DOHH2 (cell line): ENCODE measurements at regions not wholly inside any gene's neighbourhood (a gene's known extent, or its start where the extent isn't known, plus 50 kb on each side); places are given as distances from the start of the nearest gene placed in this dataset.

Source experiments
- H3F3A ChIP-seq: fragments of 200-600 bp; sonication (generic), shearing (Covaris generic); 2 replicates; pipeline ENCODE4 v1.6.0; 2016; ENCODE audit warnings: antibody characterized with exemption, mild to moderate bottlenecking; ENCODE audit not compliant: control insufficient read depth, insufficient read depth
- H3K27ac ChIP-seq: fragments of 200-600 bp; sonication (generic); 2 replicates; pipeline ENCODE4 v1.5.1; 2014; ENCODE audit warnings: low read depth, mild to moderate bottlenecking, low read length, moderate library complexity
- H3K27me3 ChIP-seq: fragments of 200-600 bp; sonication (generic); 2 replicates; pipeline ENCODE4 v1.6.1; 2014; ENCODE audit warnings: mild to moderate bottlenecking, low read length, mixed read lengths; ENCODE audit not compliant: control insufficient read depth
- H3K36me3 ChIP-seq: fragments of 200-600 bp; sonication (generic); 2 replicates; pipeline ENCODE4 v1.6.1; 2014; ENCODE audit warnings: mild to moderate bottlenecking, low read length, moderate library complexity, mixed read lengths; ENCODE audit not compliant: control insufficient read depth
- H3K4me1 ChIP-seq: fragments of 200-600 bp; sonication (generic); 2 replicates; pipeline ENCODE4 v1.6.1; 2014; ENCODE audit warnings: mild to moderate bottlenecking, low read length, mixed read lengths; ENCODE audit not compliant: control insufficient read depth
- H3K4me2 ChIP-seq: fragments of 200-600 bp; sonication (generic); 2 replicates; pipeline ENCODE4 v1.6.0; 2014; ENCODE audit warnings: mild to moderate bottlenecking, low read length, moderate library complexity
- H3K4me3 ChIP-seq: fragments of 200-600 bp; sonication (generic); 2 replicates; pipeline ENCODE4 v1.5.1; 2014; ENCODE audit warnings: mild to moderate bottlenecking, low read length, mixed read lengths
- H3K79me2 ChIP-seq: fragments of 200-600 bp; sonication (generic); 2 replicates; pipeline ENCODE4 v1.6.1; 2014; ENCODE audit warnings: mild to moderate bottlenecking, low read length, mixed read lengths; ENCODE audit not compliant: control insufficient read depth
- H3K9me2 ChIP-seq: fragments of 200-600 bp; sonication (generic); replicated peaks from 2 replicates; pipeline ENCODE4 v1.6.1; 2014; ENCODE audit warnings: mild to moderate bottlenecking, low read length, mixed read lengths; ENCODE audit not compliant: control insufficient read depth
- H3K9me3 ChIP-seq: fragments of 200-600 bp; sonication (generic); 2 replicates; pipeline ENCODE4 v1.6.1; 2014; ENCODE audit warnings: antibody characterized with exemption, low read length, mixed read lengths; ENCODE audit not compliant: control insufficient read depth, insufficient read depth
- H4K20me1 ChIP-seq: fragments of 200-600 bp; sonication (generic); 2 replicates; pipeline ENCODE4 v1.6.0; 2014; ENCODE audit warnings: low read depth, mild to moderate bottlenecking, antibody characterized with exemption, low read length, moderate library complexity; ENCODE audit not compliant: control insufficient read depth, insufficient read depth
- CTCF ChIP-seq: fragments of 200-600 bp; sonication (generic); IDR thresholded peaks from one replicate; pipeline ENCODE4 v1.5.1; 2014; ENCODE audit warnings: antibody characterized with exemption, mild to moderate bottlenecking, low read depth, low read length; ENCODE audit not compliant: poor library complexity, severe bottlenecking
- EZH2phosphoT487 ChIP-seq: fragments of 200-600 bp; sonication (generic); IDR thresholded peaks from 2 replicates; pipeline ENCODE4 v1.6.1; 2017; ENCODE audit warnings: borderline replicate concordance, mild to moderate bottlenecking, antibody characterized with exemption, low read length, moderate library complexity, mixed read lengths

DNA sequence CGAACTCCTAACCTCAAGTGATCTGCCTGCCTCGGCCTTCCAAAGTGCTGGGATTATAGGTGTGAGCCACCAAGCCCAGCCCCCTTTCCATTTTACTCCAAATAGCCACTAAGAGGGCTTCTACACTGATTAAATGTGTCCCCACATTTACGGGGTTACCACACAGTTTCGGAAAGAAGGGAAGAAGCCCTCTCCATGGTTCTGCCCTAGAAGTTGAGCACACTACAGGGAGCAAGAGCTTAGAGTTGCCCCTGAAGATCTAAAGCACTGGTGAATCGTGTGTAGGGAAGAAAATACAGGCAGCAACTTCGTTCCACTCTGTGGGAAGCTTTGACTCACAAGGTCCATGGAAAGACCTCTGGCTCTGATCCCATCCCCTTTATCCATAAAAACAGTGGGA lies 133.0 kb upstream of the PRKCQ start:
- Histone ChIP-seq H3K27ac (no peak overlapping the region), H4K20me1 (no peaks in the 10 kb centered on the region), H3K27me3 (peaks cover 12% of the 10 kb centered on the region), H3K79me2 (no peaks in the 10 kb centered on the region), H3F3A (no peaks in the 10 kb centered on the region), H3K4me2 (no peak overlapping the region), H3K36me3 (no peaks in the 10 kb centered on the region), H3K4me3 (no peak overlapping the region), H3K9me2 (no peaks in the 10 kb centered on the region), H3K9me3 (no peaks in the 10 kb centered on the region), H3K4me1 (no peaks in the 10 kb centered on the region)
- TF ChIP-seq EZH2phosphoT487 (no peak), CTCF (no peak)

- TF ChIP-seq CTCF (no peak), EZH2phosphoT487 (no peak)
- Histone ChIP-seq H3K27ac (no peak overlapping the region), H3K4me2 (no peak overlapping the region), H3K79me2 (no peaks in the 10 kb centered on the region), H3K4me3 (no peak overlapping the region), H3K4me1 (no peaks in the 10 kb centered on the region), H3K36me3 (no peaks in the 10 kb centered on the region), H3K9me2 (no peaks in the 10 kb centered on the region), H3K27me3 (peaks cover 6% of the 10 kb centered on the region), H4K20me1 (no peaks in the 10 kb centered on the region), H3K9me3 (no peaks in the 10 kb centered on the region), H3F3A (no peaks in the 10 kb centered on the region)
Measured at GRCh38 chr10:6711881-6712280, 131.8 kb upstream of the PRKCQ start.

GRCh38 chr10:6711408-6711841 lies 131.3 kb upstream of the PRKCQ start:
- no peak overlapping the region for H3K4me2 ChIP-seq
- H3K27ac ChIP-seq, result no peak overlapping the region
- H3K9me2 ChIP-seq, result no peaks in the 10 kb centered on the region
- no peak for TF ChIP-seq EZH2phosphoT487
- TF ChIP-seq CTCF, result no peak
- H3K79me2 ChIP-seq, result no peaks in the 10 kb centered on the region
- H4K20me1 ChIP-seq, result no peaks in the 10 kb centered on the region
- no peaks in the 10 kb centered on the region for H3K9me3 ChIP-seq
- H3K36me3 ChIP-seq, result no peaks in the 10 kb centered on the region
- H3K4me3 ChIP-seq, result no peak overlapping the region
- H3K27me3 ChIP-seq, result peaks cover 5% of the 10 kb centered on the region; the same call in 1 of the 2 replicates
- no peaks in the 10 kb centered on the region for H3K4me1 ChIP-seq
- no peaks in the 10 kb centered on the region for H3F3A ChIP-seq

- no peak overlapping the region for H3K4me3 ChIP-seq
- H3K4me2 ChIP-seq, result no peak overlapping the region
- H3K9me2 ChIP-seq, result no peaks in the 10 kb centered on the region
- no peaks in the 10 kb centered on the region for H3K27me3 ChIP-seq
- no peaks in the 10 kb centered on the region for H3K9me3 ChIP-seq
- no peaks in the 10 kb centered on the region for H3K36me3 ChIP-seq
- TF ChIP-seq EZH2phosphoT487 (no peak), CTCF (no peak)
- H3K4me1 ChIP-seq, result no peaks in the 10 kb centered on the region
- H3F3A ChIP-seq, result no peaks in the 10 kb centered on the region
- H3K79me2 ChIP-seq, result no peaks in the 10 kb centered on the region
- H3K27ac ChIP-seq, result no peak overlapping the region
- no peaks in the 10 kb centered on the region for H4K20me1 ChIP-seq
Measured at GRCh38 chr10:6707352-6707751, 127.3 kb upstream of the PRKCQ start.
